K562 (cell line): ENCODE measurements at regions not wholly inside any gene's neighbourhood (a gene's known extent, or its start where the extent isn't known, plus 50 kb on each side); places are given as distances from the start of the nearest gene placed in this dataset.

Experiments used
- ATAC-seq: fragments of 200-7000 bp; cut with Tn5 transposase; 3 replicates; pipeline ENCODE4 v1.9.1; 2020; ENCODE audit warnings: moderate library complexity
- BruUV-seq: library from RNA; stranded (reverse); fragments of 400-500 nt; replicated peaks from 2 replicates; lab custom pipeline; 2021; lab: Mats Ljungman, UMichigan
- CTCF ChIA-PET: fragments of 300-600 bp; formaldehyde crosslinking; extraction: SDS; loops from one replicate; lab custom pipeline; 2021; ENCODE audit warnings: low intra/inter-chr PET ratio; lab: Yijun Ruan, JAX
- POLR2A ChIA-PET: fragments of 300-600, 350-650 bp; sonication (Branson Sonifier 250); formaldehyde crosslinking; extraction: SDS; loops from one replicate; lab custom pipeline; 2021; ENCODE audit warnings: antibody characterized with exemption, inconsistent platforms; lab: Yijun Ruan, JAX
- DNase-seq, 4 experiments: peaks; one replicate each; pipeline versions ENCODE4 v3.0.0 to v3.0.0-alpha.2; 2011 to 2018; ENCODE audit warnings: low spot score in 3 of 4, mixed read lengths in 3 of 4; ENCODE audit errors: extremely low read depth in 1 of 4
- FAIRE-seq: peaks from 2 replicates; lab custom pipeline; 2011; peaks lifted over from hg19 to GRCh38; lab: Jason Lieb, UNC
- H2AFZ ChIP-seq: 2 replicates; pipeline ENCODE4 v1.6.0; 2011; ENCODE audit warnings: low read depth, low read length, control low read depth, inconsistent platforms
- H3K27ac ChIP-seq: fragments of 200-600 bp; 3 replicates; pipeline ENCODE4 v1.8.0; 2011; ENCODE audit warnings: low read depth, mild to moderate bottlenecking, control low read depth, inconsistent platforms, low read length, moderate library complexity, mixed read lengths; ENCODE audit errors: extremely low read depth
- H3K27me3 ChIP-seq, 2 experiments: fragments of 300-600 bp in 1 of 2; 2 replicates in 1 of 2; 3 replicates in 1 of 2; pipeline versions ENCODE4 v1.6.0 to v1.8.0; 2011; ENCODE audit warnings: inconsistent platforms in 2 of 2, low read length in 2 of 2, mild to moderate bottlenecking in 1 of 2, mixed read lengths in 1 of 2, moderate library complexity in 1 of 2; ENCODE audit not compliant: control insufficient read depth in 2 of 2, insufficient read depth in 2 of 2
- H3K36me3 ChIP-seq: fragments of 300-600 bp; 3 replicates; pipeline ENCODE4 v1.8.0; 2011; ENCODE audit warnings: mild to moderate bottlenecking, low read length, inconsistent platforms; ENCODE audit not compliant: control insufficient read depth, insufficient read depth
- H3K4me1 ChIP-seq, 2 experiments: fragments of 200-600 bp in 1 of 2; replicated peaks in 1 of 2; 2 replicates in 1 of 2; 3 replicates in 1 of 2; pipeline versions ENCODE4 v1.5.1 to v1.8.0; 2011; ENCODE audit warnings: inconsistent platforms in 2 of 2, low read length in 2 of 2, mild to moderate bottlenecking in 1 of 2, mixed read lengths in 1 of 2, moderate library complexity in 1 of 2; ENCODE audit not compliant: control insufficient read depth in 2 of 2, insufficient read depth in 2 of 2
- H3K4me2 ChIP-seq: 2 replicates; pipeline ENCODE4 v1.6.1; 2011; ENCODE audit warnings: low read length, control low read depth, inconsistent platforms, mixed read lengths; ENCODE audit not compliant: insufficient read depth
- H3K4me3 ChIP-seq: fragments of 200-600 bp; sonication (generic), shearing (Covaris generic); 2 replicates; pipeline ENCODE4 v1.5.1; 2016; ENCODE audit warnings: control low read depth, inconsistent platforms
- H3K79me2 ChIP-seq: fragments of 200-600 bp; 3 replicates; pipeline ENCODE4 v1.8.0; 2011; ENCODE audit warnings: low read length, inconsistent platforms; ENCODE audit not compliant: control insufficient read depth, insufficient read depth
- H3K9ac ChIP-seq, 2 experiments: 2 replicates each; pipeline versions ENCODE4 v1.6.0 to v1.6.1; 2011; ENCODE audit warnings: low read depth in 2 of 2, low read length in 2 of 2, control low read depth in 1 of 2, inconsistent platforms in 1 of 2, mild to moderate bottlenecking in 1 of 2, mixed read lengths in 1 of 2; ENCODE audit not compliant: insufficient read depth in 1 of 2
- H3K9me1 ChIP-seq: one replicate; pipeline ENCODE4 v1.6.0; 2011; ENCODE audit warnings: inconsistent platforms, mild to moderate bottlenecking, low read length, moderate library complexity; ENCODE audit not compliant: control insufficient read depth, insufficient read depth
- H3K9me3 ChIP-seq: replicated peaks from 2 replicates; pipeline ENCODE4 v1.5.1; 2011; ENCODE audit warnings: low read depth, low read length, inconsistent platforms; ENCODE audit not compliant: control insufficient read depth, insufficient read depth
- H4K20me1 ChIP-seq: replicated peaks from 2 replicates; pipeline ENCODE4 v1.6.1; 2011; ENCODE audit warnings: low read length, inconsistent platforms, mixed read lengths; ENCODE audit not compliant: control insufficient read depth, insufficient read depth
- ELF4 ChIP-seq: fragments of 450-650 bp; formaldehyde crosslinking; IDR thresholded peaks from 2 replicates; pipeline ENCODE4 v1.4.0; 2022; ENCODE audit warnings: missing genetic modification characterization
- MECOM ChIP-seq: fragments of 250-450 bp; sonication (Bioruptor Pico); IDR thresholded peaks from 2 replicates; pipeline ENCODE4 v1.8.0; 2022; ENCODE audit warnings: inconsistent platforms
- NONO ChIP-seq, 2 experiments: fragments of 200-400 bp in 1 of 2; fragments of 450-650 bp in 1 of 2; formaldehyde crosslinking in 1 of 2; IDR thresholded peaks; 2 replicates each; pipeline ENCODE4 v1.6.1; 2017; ENCODE audit warnings: low read depth in 2 of 2, mild to moderate bottlenecking in 2 of 2, moderate library complexity in 2 of 2, low read length in 1 of 2
- PHTF2 ChIP-seq: fragments of 250-450 bp; sonication (Bioruptor Pico); IDR thresholded peaks from 2 replicates; pipeline ENCODE4 v1.5.0; 2021; ENCODE audit warnings: mild to moderate bottlenecking
- PKNOX1 ChIP-seq: fragments of 450-650 bp; IDR thresholded peaks from 2 replicates; pipeline ENCODE4 v1.6.1; 2016
- POU5F1 ChIP-seq: fragments of 150-350 bp; IDR thresholded peaks from 2 replicates; pipeline ENCODE4 v1.6.1; 2014; ENCODE audit warnings: borderline replicate concordance, low read length, low read depth, mild to moderate bottlenecking; ENCODE audit not compliant: partially characterized antibody
- SNRNP70 ChIP-seq: fragments of 200-400 bp; formaldehyde crosslinking; optimal IDR thresholded peaks from 2 replicates; pipeline ENCODE3; 2017; ENCODE audit warnings: low read depth, low read length
- ZNF23 ChIP-seq: fragments of 250-450 bp; sonication (Bioruptor Pico); IDR thresholded peaks from 2 replicates; pipeline ENCODE4 v1.4.0; 2020; ENCODE audit warnings: mild to moderate bottlenecking
- ZNF3 ChIP-seq: fragments of 250-450 bp; sonication (Bioruptor Pico); IDR thresholded peaks from 2 replicates; pipeline ENCODE4 v1.5.0; 2021; ENCODE audit warnings: mild to moderate bottlenecking, moderate library complexity
- WGBS: fragments of 100-300 bp; shearing (Covaris generic); methylation state at CpG from one replicate; pipeline ENCODE4 v1.1.6; 2016; ENCODE audit warnings: low coverage, mixed read lengths; ENCODE audit not compliant: insufficient coverage; ENCODE audit errors: missing lambda C conversion rate; 5-methylcytosine and 5-hydroxymethylcytosine counted together
- in situ Hi-C: fragments of 300-500 bp; cut with MboI; formaldehyde crosslinking; loops from 4 replicates; pipeline ENCODE4 v1.15.0; 2018; ENCODE audit warnings: inconsistent platforms, mixed read lengths
- intact Hi-C: fragments of 100-400 bp; cut with micrococcal nuclease; formaldehyde crosslinking; loops from 2 replicates; pipeline ENCODE4 v1.14.2; 2022

GRCh38 chrX:10926891-10927290 lies 184.2 kb upstream of the HCCS start:
- H3K27ac ChIP-seq: no peak overlapping the region
- CTCF ChIA-PET: no interaction called here
- no peak overlapping the region for H2AFZ ChIP-seq
- H3K4me1 ChIP-seq: no peaks in the 10 kb centered on the region
- no peak for TF ChIP-seq NONO (IDR thresholded peaks at IDR 0.05; ENCODE audit: low read depth in 2 of 2, low read length in 1 of 2)
- TF ChIP-seq, all 486 proteins: peak for 0
- Histone ChIP-seq H3K9me1 (no peaks in the 10 kb centered on the region), H3K36me3 (no peaks in the 10 kb centered on the region), H3K27me3 (no peaks in the 10 kb centered on the region), H3K9me3 (no peaks in the 10 kb centered on the region), H4K20me1 (no peaks in the 10 kb centered on the region), H3K4me3 (no peak overlapping the region), H3K9ac (no peak overlapping the region), H3K79me2 (no peaks in the 10 kb centered on the region), H3K4me2 (no peak overlapping the region)
- POLR2A ChIA-PET: no interaction called here
- ATAC-seq (no peak), DNase-seq (no peak), FAIRE-seq (no peak)
- no TSS peak for BruUV-seq
- intact Hi-C loops: no loop called here
- in situ Hi-C loops: no loop called here
- 0% methylated on average over 1 of the region's 1 CpG for WGBS

GRCh38 chrX:10929747-10930146 lies 181.4 kb upstream of the HCCS start:
- no peak for FAIRE-seq

More at GRCh38 chrX:10929747-10930146, 181.4 kb upstream of the HCCS start:
- ChIA-PET CTCF (no interaction called here), POLR2A (no interaction called here)
- H3K4me1 ChIP-seq: no peaks in the 10 kb centered on the region
- H3K4me3 ChIP-seq: no peak overlapping the region
- no peaks in the 10 kb centered on the region for H3K79me2 ChIP-seq
- H3K4me2 ChIP-seq: no peak overlapping the region
- H4K20me1 ChIP-seq: no peaks in the 10 kb centered on the region
- no peak overlapping the region for H3K9ac ChIP-seq
- no peak overlapping the region for H3K27ac ChIP-seq
- no peaks in the 10 kb centered on the region for H3K36me3 ChIP-seq
- H2AFZ ChIP-seq: no peak overlapping the region
- no peaks in the 10 kb centered on the region for H3K9me1 ChIP-seq
- 0% methylated on average over 4 of the region's 4 CpGs for WGBS
- TF ChIP-seq POU5F1 (no peak), ZNF23 (no peak), SNRNP70 (no peak), MECOM (CRISPR knock-in tag) (no peak), PKNOX1 (no peak), PHTF2 (CRISPR knock-in tag) (no peak), ELF4 (CRISPR knock-in tag) (no peak), ZNF3 (no peak)
- intact Hi-C loops (no loop called here), in situ Hi-C loops (no loop called here)
- no TSS peak for BruUV-seq
- DNase-seq (no peak), ATAC-seq (no peak)
- H3K27me3 ChIP-seq: no peaks in the 10 kb centered on the region
- H3K9me3 ChIP-seq: no peaks in the 10 kb centered on the region
